ENCODE measurements at regions not wholly inside any gene's neighbourhood (a gene's known extent, or its start where the extent isn't known, plus 50 kb on each side); places are given as distances from the start of the nearest gene placed in this dataset.

GRCh38 chr2:4903656-4904348, 788.4 kb upstream of the SOX11 start:
- H3K4me3 ChIP-seq (ENCODE audit: low read depth, low read length), result no peak overlapping the region
- no peaks in the 10 kb centered on the region for H3K36me3 ChIP-seq (ENCODE audit: control insufficient read depth in 2 of 2, insufficient read depth in 1 of 2, low read length in 2 of 2)
- ChIA-PET CTCF (no interaction called here), POLR2A (no interaction called here)
- H3K4me1 ChIP-seq (ENCODE audit: control insufficient read depth, insufficient read depth, low read length), result no peaks in the 10 kb centered on the region
- H3K27ac ChIP-seq (ENCODE audit: extremely low read depth, low read depth, low read length), result no peak overlapping the region
- H3K9me3 ChIP-seq (ENCODE audit: control insufficient read depth, insufficient read depth, low read depth, low read length), result no peaks in the 10 kb centered on the region
- no peak for TF ChIP-seq OSR2 (tag by site-specific recombination; IDR thresholded peaks at IDR 0.05)
- TF ChIP-seq ZNF174 (tag by site-specific recombination; IDR thresholded peaks at IDR 0.05), result no peak
- TF ChIP-seq TSHZ1 (tag by site-specific recombination; IDR thresholded peaks at IDR 0.05; ENCODE audit: borderline replicate concordance), result no peak
- TF ChIP-seq ZNF629 (tag by site-specific recombination; IDR thresholded peaks at IDR 0.05), result no peak
- no peak for TF ChIP-seq ZNF221 (tag by site-specific recombination; IDR thresholded peaks at IDR 0.05; ENCODE audit: borderline replicate concordance)

GRCh38 chr2:4908461-4908860, 783.7 kb upstream of the SOX11 start:
- ChIA-PET CTCF (no interaction called here), POLR2A (no interaction called here)
- H3K4me3 ChIP-seq (ENCODE audit: low read depth, low read length), result no peak overlapping the region

More at GRCh38 chr2:4908461-4908860, 783.7 kb upstream of the SOX11 start:
- Histone ChIP-seq H3K27ac (ENCODE audit: extremely low read depth, low read depth, low read length) (no peak overlapping the region), H3K36me3 (ENCODE audit: control insufficient read depth in 2 of 2, insufficient read depth in 1 of 2, low read length in 2 of 2) (no peaks in the 10 kb centered on the region), H3K9me3 (ENCODE audit: control insufficient read depth, insufficient read depth, low read depth, low read length) (no peaks in the 10 kb centered on the region), H3K4me1 (ENCODE audit: control insufficient read depth, insufficient read depth, low read length) (no peaks in the 10 kb centered on the region)
- TF ChIP-seq ZNF449 (tag by site-specific recombination; IDR thresholded peaks at IDR 0.05) (no peak), ZNF704 (tag by site-specific recombination; IDR thresholded peaks at IDR 0.05) (no peak), ZFHX2 (tag by site-specific recombination; conservative IDR thresholded peaks at IDR 0.05) (no peak), PRDM1 (tag by site-specific recombination; IDR thresholded peaks at IDR 0.05) (no peak), ZBTB21 (tag by site-specific recombination; IDR thresholded peaks at IDR 0.05) (no peak), AEBP2 (tag by site-specific recombination; IDR thresholded peaks at IDR 0.05; ENCODE audit: borderline replicate concordance) (no peak)
